DOHH2 (cell line): ENCODE measurements at regions not wholly inside any gene's neighbourhood (a gene's known extent, or its start where the extent isn't known, plus 50 kb on each side); places are given as distances from the start of the nearest gene placed in this dataset.

Source experiments
- H3F3A ChIP-seq: fragments of 200-600 bp; sonication (generic), shearing (Covaris generic); 2 replicates; pipeline ENCODE4 v1.6.0; 2016; ENCODE audit warnings: antibody characterized with exemption, mild to moderate bottlenecking; ENCODE audit not compliant: control insufficient read depth, insufficient read depth
- H3K27ac ChIP-seq: fragments of 200-600 bp; sonication (generic); 2 replicates; pipeline ENCODE4 v1.5.1; 2014; ENCODE audit warnings: low read depth, mild to moderate bottlenecking, low read length, moderate library complexity
- H3K27me3 ChIP-seq: fragments of 200-600 bp; sonication (generic); 2 replicates; pipeline ENCODE4 v1.6.1; 2014; ENCODE audit warnings: mild to moderate bottlenecking, low read length, mixed read lengths; ENCODE audit not compliant: control insufficient read depth
- H3K36me3 ChIP-seq: fragments of 200-600 bp; sonication (generic); 2 replicates; pipeline ENCODE4 v1.6.1; 2014; ENCODE audit warnings: mild to moderate bottlenecking, low read length, moderate library complexity, mixed read lengths; ENCODE audit not compliant: control insufficient read depth
- H3K4me1 ChIP-seq: fragments of 200-600 bp; sonication (generic); 2 replicates; pipeline ENCODE4 v1.6.1; 2014; ENCODE audit warnings: mild to moderate bottlenecking, low read length, mixed read lengths; ENCODE audit not compliant: control insufficient read depth
- H3K4me2 ChIP-seq: fragments of 200-600 bp; sonication (generic); 2 replicates; pipeline ENCODE4 v1.6.0; 2014; ENCODE audit warnings: mild to moderate bottlenecking, low read length, moderate library complexity
- H3K4me3 ChIP-seq: fragments of 200-600 bp; sonication (generic); 2 replicates; pipeline ENCODE4 v1.5.1; 2014; ENCODE audit warnings: mild to moderate bottlenecking, low read length, mixed read lengths
- H3K79me2 ChIP-seq: fragments of 200-600 bp; sonication (generic); 2 replicates; pipeline ENCODE4 v1.6.1; 2014; ENCODE audit warnings: mild to moderate bottlenecking, low read length, mixed read lengths; ENCODE audit not compliant: control insufficient read depth
- H3K9me2 ChIP-seq: fragments of 200-600 bp; sonication (generic); replicated peaks from 2 replicates; pipeline ENCODE4 v1.6.1; 2014; ENCODE audit warnings: mild to moderate bottlenecking, low read length, mixed read lengths; ENCODE audit not compliant: control insufficient read depth
- H3K9me3 ChIP-seq: fragments of 200-600 bp; sonication (generic); 2 replicates; pipeline ENCODE4 v1.6.1; 2014; ENCODE audit warnings: antibody characterized with exemption, low read length, mixed read lengths; ENCODE audit not compliant: control insufficient read depth, insufficient read depth
- H4K20me1 ChIP-seq: fragments of 200-600 bp; sonication (generic); 2 replicates; pipeline ENCODE4 v1.6.0; 2014; ENCODE audit warnings: low read depth, mild to moderate bottlenecking, antibody characterized with exemption, low read length, moderate library complexity; ENCODE audit not compliant: control insufficient read depth, insufficient read depth
- CTCF ChIP-seq: fragments of 200-600 bp; sonication (generic); IDR thresholded peaks from one replicate; pipeline ENCODE4 v1.5.1; 2014; ENCODE audit warnings: antibody characterized with exemption, mild to moderate bottlenecking, low read depth, low read length; ENCODE audit not compliant: poor library complexity, severe bottlenecking
- EZH2phosphoT487 ChIP-seq: fragments of 200-600 bp; sonication (generic); IDR thresholded peaks from 2 replicates; pipeline ENCODE4 v1.6.1; 2017; ENCODE audit warnings: borderline replicate concordance, mild to moderate bottlenecking, antibody characterized with exemption, low read length, moderate library complexity, mixed read lengths

GRCh38 chr11:13149991-13150390 is 127.6 kb upstream of the BMAL1 start:
- Histone ChIP-seq H3K4me2 (no peak overlapping the region), H3K9me2 (no peaks in the 10 kb centered on the region), H3K79me2 (no peaks in the 10 kb centered on the region), H3K9me3 (no peaks in the 10 kb centered on the region), H3K4me1 (peaks cover 8% of the 10 kb centered on the region), H4K20me1 (no peaks in the 10 kb centered on the region), H3K4me3 (no peak overlapping the region), H3K27me3 (no peaks in the 10 kb centered on the region), H3F3A (no peaks in the 10 kb centered on the region), H3K36me3 (no peaks in the 10 kb centered on the region), H3K27ac (no peak overlapping the region)
- TF ChIP-seq EZH2phosphoT487 (no peak), CTCF (no peak)

- no peaks in the 10 kb centered on the region for H4K20me1 ChIP-seq
- H3K4me3 ChIP-seq = no peak overlapping the region
- peaks cover 8% of the 10 kb centered on the region for H3K4me1 ChIP-seq
- no peaks in the 10 kb centered on the region for H3K27me3 ChIP-seq
- no peaks in the 10 kb centered on the region for H3K9me3 ChIP-seq
- no peak overlapping the region for H3K27ac ChIP-seq
- no peaks in the 10 kb centered on the region for H3K79me2 ChIP-seq
- TF ChIP-seq EZH2phosphoT487 (no peak), CTCF (no peak)
- no peaks in the 10 kb centered on the region for H3K9me2 ChIP-seq
- no peak overlapping the region for H3K4me2 ChIP-seq
- H3F3A ChIP-seq = no peaks in the 10 kb centered on the region
- H3K36me3 ChIP-seq = no peaks in the 10 kb centered on the region
Measured at GRCh38 chr11:13150487-13150886, 127.1 kb upstream of the BMAL1 start.

DNA sequence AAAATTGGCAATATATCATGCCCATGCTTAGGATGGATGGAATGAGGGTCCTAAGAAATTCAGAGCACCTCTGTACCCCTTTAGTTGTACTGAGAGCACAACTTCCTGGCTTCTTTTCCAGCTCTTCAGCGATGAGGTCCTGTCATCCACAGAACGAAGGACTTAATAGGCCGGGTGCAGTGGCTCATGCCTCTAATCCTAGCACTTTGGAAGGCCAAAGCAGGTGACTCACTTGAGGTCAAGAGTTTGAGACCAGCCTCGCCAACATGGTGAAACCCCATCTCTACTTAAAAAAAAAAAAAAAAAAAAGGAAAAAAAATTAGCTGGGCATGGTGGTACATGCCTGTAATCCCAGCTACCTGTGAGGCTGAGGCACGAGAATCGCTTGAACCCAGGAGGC is 125.3 kb upstream of the BMAL1 start:
- TF ChIP-seq CTCF = no peak
- TF ChIP-seq EZH2phosphoT487 = no peak
- Histone ChIP-seq H3K9me3 (no peaks in the 10 kb centered on the region; the same call in 1 of the 2 replicates), H3K27me3 (no peaks in the 10 kb centered on the region), H3K4me2 (no peak overlapping the region), H3K9me2 (no peaks in the 10 kb centered on the region), H3K27ac (no peak overlapping the region), H3F3A (no peaks in the 10 kb centered on the region), H3K36me3 (no peaks in the 10 kb centered on the region), H3K79me2 (no peaks in the 10 kb centered on the region), H4K20me1 (no peaks in the 10 kb centered on the region), H3K4me3 (no peak overlapping the region), H3K4me1 (peaks cover 8% of the 10 kb centered on the region)
